ENCODE measurements at regions not wholly inside any gene's neighbourhood (a gene's known extent, or its start where the extent isn't known, plus 50 kb on each side); places are given as distances from the start of the nearest gene placed in this dataset.

DNA sequence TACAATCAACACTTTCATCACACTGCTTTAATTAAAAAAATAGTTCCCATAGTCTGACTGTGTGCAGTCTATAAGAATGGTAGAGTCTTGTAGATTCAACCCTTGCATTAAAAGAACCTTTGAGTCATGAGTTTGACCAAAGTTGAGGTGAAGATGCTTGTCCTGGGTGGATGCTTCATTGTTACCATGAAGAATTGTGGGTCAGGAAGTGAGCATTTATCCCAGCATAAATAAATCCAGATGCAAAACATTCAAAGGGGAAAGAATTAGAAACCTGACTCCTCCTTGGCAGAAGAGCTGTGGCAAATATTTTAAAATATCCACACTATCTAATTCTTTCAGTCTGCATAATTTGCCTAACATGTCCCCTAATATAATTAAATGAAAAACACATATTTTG is 72.9 kb upstream of the SPAG17 start:
- no peaks in the 10 kb centered on the region for H3K36me3 ChIP-seq (replicated peaks in 1 of 2; ENCODE audit: control insufficient read depth in 1 of 2, insufficient read depth in 2 of 2, low read length in 2 of 2)
- ChIA-PET POLR2A (no interaction called here), CTCF (ENCODE audit: low intra/inter-chr PET ratio, low total read pairs) (no interaction called here)
- H3K27me3 ChIP-seq (ENCODE audit: control insufficient read depth in 1 of 2, insufficient read depth in 2 of 2, low read length in 2 of 2) = peaks cover 0 to 1% of the 10 kb centered on the region in 2 experiments; a peak in 1 of 5 replicates
- DNase-seq (ENCODE audit: low spot score) = no peak
- no peak overlapping the region for H3K27ac ChIP-seq (ENCODE audit: extremely low read length, insufficient read depth, low read length)
- FAIRE-seq = no peak
- no TSS peak for BruUV-seq (replicated peaks)
- in situ Hi-C loops (cut with HindIII; ENCODE audit: extremely low pct_ligation_motif_present, low pct_unique_long_range_greater_than_20kb) = no loop called here
- no peaks in the 10 kb centered on the region for H3K4me1 ChIP-seq (ENCODE audit: insufficient read depth, low read length)
- H2AFZ ChIP-seq (ENCODE audit: low read length) = no peak overlapping the region
- TF ChIP-seq XBP1 (CRISPR knock-in tag; IDR thresholded peaks at IDR 0.05) = no peak
- no peak for TF ChIP-seq HIVEP1 (CRISPR knock-in tag; IDR thresholded peaks at IDR 0.05)
- TF ChIP-seq, protein P1, sequence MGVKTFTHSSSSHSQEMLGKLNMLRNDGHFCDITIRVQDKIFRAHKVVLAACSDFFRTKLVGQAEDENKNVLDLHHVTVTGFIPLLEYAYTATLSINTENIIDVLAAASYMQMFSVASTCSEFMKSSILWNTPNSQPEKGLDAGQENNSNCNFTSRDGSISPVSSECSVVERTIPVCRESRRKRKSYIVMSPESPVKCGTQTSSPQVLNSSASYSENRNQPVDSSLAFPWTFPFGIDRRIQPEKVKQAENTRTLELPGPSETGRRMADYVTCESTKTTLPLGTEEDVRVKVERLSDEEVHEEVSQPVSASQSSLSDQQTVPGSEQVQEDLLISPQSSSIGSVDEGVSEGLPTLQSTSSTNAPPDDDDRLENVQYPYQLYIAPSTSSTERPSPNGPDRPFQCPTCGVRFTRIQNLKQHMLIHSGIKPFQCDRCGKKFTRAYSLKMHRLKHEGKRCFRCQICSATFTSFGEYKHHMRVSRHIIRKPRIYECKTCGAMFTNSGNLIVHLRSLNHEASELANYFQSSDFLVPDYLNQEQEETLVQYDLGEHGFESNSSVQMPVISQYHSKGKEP (CRISPR knock-in tag; IDR thresholded peaks at IDR 0.05) = no peak
- no peak for TF ChIP-seq TCF7 (IDR thresholded peaks at IDR 0.05; ENCODE audit: low read depth)
- TF ChIP-seq, protein P2, sequence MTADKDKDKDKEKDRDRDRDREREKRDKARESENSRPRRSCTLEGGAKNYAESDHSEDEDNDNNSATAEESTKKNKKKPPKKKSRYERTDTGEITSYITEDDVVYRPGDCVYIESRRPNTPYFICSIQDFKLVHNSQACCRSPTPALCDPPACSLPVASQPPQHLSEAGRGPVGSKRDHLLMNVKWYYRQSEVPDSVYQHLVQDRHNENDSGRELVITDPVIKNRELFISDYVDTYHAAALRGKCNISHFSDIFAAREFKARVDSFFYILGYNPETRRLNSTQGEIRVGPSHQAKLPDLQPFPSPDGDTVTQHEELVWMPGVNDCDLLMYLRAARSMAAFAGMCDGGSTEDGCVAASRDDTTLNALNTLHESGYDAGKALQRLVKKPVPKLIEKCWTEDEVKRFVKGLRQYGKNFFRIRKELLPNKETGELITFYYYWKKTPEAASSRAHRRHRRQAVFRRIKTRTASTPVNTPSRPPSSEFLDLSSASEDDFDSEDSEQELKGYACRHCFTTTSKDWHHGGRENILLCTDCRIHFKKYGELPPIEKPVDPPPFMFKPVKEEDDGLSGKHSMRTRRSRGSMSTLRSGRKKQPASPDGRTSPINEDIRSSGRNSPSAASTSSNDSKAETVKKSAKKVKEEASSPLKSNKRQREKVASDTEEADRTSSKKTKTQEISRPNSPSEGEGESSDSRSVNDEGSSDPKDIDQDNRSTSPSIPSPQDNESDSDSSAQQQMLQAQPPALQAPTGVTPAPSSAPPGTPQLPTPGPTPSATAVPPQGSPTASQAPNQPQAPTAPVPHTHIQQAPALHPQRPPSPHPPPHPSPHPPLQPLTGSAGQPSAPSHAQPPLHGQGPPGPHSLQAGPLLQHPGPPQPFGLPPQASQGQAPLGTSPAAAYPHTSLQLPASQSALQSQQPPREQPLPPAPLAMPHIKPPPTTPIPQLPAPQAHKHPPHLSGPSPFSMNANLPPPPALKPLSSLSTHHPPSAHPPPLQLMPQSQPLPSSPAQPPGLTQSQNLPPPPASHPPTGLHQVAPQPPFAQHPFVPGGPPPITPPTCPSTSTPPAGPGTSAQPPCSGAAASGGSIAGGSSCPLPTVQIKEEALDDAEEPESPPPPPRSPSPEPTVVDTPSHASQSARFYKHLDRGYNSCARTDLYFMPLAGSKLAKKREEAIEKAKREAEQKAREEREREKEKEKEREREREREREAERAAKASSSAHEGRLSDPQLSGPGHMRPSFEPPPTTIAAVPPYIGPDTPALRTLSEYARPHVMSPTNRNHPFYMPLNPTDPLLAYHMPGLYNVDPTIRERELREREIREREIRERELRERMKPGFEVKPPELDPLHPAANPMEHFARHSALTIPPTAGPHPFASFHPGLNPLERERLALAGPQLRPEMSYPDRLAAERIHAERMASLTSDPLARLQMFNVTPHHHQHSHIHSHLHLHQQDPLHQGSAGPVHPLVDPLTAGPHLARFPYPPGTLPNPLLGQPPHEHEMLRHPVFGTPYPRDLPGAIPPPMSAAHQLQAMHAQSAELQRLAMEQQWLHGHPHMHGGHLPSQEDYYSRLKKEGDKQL (CRISPR knock-in tag; IDR thresholded peaks at IDR 0.05; ENCODE audit: low read depth) = no peak
- no peak for TF ChIP-seq CCDC6 (CRISPR knock-in tag; IDR thresholded peaks at IDR 0.05)
- TF ChIP-seq ZSCAN9 (CRISPR knock-in tag; IDR thresholded peaks at IDR 0.05; ENCODE audit: borderline replicate concordance) = no peak
- no peak overlapping the region for H3K9ac ChIP-seq (ENCODE audit: insufficient read depth, low read depth, low read length)
- intact Hi-C loops (cut with micrococcal nuclease; ENCODE audit: unreplicated experiment) = no loop called here
- H3K4me2 ChIP-seq (ENCODE audit: low read depth, low read length) = no peak overlapping the region
- no peak overlapping the region for H3K4me3 ChIP-seq (replicated peaks in 1 of 3; ENCODE audit: insufficient read depth in 1 of 3, low read depth in 2 of 3, low read length in 3 of 3)
- H3K9me3 ChIP-seq (ENCODE audit: low read length) = no peaks in the 10 kb centered on the region
- no peaks in the 10 kb centered on the region for H3K79me2 ChIP-seq (ENCODE audit: insufficient read depth, low read length)
- no peaks in the 10 kb centered on the region for H4K20me1 ChIP-seq (ENCODE audit: insufficient read depth, low read length)
- ATAC-seq = no peak
